ENCODE measurements at regions not wholly inside any gene's neighbourhood (a gene's known extent, or its start where the extent isn't known, plus 50 kb on each side); places are given as distances from the start of the nearest gene placed in this dataset.

GRCh38 chr7:85708221-85708620 is 521.4 kb upstream of the SEMA3D start:
- Histone ChIP-seq H3K36me3 (no peaks in the 10 kb centered on the region), H3K27me3 (no peaks in the 10 kb centered on the region), H3K4me3 (no peak overlapping the region), H3K27ac (no peak overlapping the region), H3K4me1 (no peaks in the 10 kb centered on the region), H3K9me3 (no peaks in the 10 kb centered on the region)
- intact Hi-C loops (cut with DNase I; ENCODE audit: low total_unique reads) (no loop called here), in situ Hi-C loops (cut with MboI; ENCODE audit: low pct_ligation_motif_present in 1 of 4, low pct_unique_long_range_greater_than_20kb in 1 of 4, low sequenced_read_pairs in 3 of 4) (no loop called here)
- DNase-seq = no peak
- 80 to 82% methylated on average over 1 of the region's 1 CpG for WGBS, 2 donors (ENCODE audit: low coverage in 1 of 2)
- TF ChIP-seq POLR2A (IDR thresholded peaks at IDR 0.05) = no peak
- TF ChIP-seq EP300 (IDR thresholded peaks at IDR 0.05; ENCODE audit: low read depth) = no peak
- TF ChIP-seq, protein P1, sequence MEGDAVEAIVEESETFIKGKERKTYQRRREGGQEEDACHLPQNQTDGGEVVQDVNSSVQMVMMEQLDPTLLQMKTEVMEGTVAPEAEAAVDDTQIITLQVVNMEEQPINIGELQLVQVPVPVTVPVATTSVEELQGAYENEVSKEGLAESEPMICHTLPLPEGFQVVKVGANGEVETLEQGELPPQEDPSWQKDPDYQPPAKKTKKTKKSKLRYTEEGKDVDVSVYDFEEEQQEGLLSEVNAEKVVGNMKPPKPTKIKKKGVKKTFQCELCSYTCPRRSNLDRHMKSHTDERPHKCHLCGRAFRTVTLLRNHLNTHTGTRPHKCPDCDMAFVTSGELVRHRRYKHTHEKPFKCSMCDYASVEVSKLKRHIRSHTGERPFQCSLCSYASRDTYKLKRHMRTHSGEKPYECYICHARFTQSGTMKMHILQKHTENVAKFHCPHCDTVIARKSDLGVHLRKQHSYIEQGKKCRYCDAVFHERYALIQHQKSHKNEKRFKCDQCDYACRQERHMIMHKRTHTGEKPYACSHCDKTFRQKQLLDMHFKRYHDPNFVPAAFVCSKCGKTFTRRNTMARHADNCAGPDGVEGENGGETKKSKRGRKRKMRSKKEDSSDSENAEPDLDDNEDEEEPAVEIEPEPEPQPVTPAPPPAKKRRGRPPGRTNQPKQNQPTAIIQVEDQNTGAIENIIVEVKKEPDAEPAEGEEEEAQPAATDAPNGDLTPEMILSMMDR (IDR thresholded peaks at IDR 0.05) = no peak

GRCh38 chr7:85705076-85705475 is 518.2 kb upstream of the SEMA3D start:
- intact Hi-C loops (cut with DNase I; ENCODE audit: low total_unique reads) (no loop called here), in situ Hi-C loops (cut with MboI; ENCODE audit: low pct_ligation_motif_present in 1 of 4, low pct_unique_long_range_greater_than_20kb in 1 of 4, low sequenced_read_pairs in 3 of 4) (no loop called here)
- no peak overlapping the region for H3K4me3 ChIP-seq
- H3K27me3 ChIP-seq = no peaks in the 10 kb centered on the region
- H3K36me3 ChIP-seq = no peaks in the 10 kb centered on the region
- 78 to 95% methylated on average over 2 of the region's 2 CpGs for WGBS, 2 donors (ENCODE audit: low coverage in 1 of 2)
- no peaks in the 10 kb centered on the region for H3K4me1 ChIP-seq
- DNase-seq = no peak
- no peaks in the 10 kb centered on the region for H3K9me3 ChIP-seq
- no peak overlapping the region for H3K27ac ChIP-seq
- no peak for TF ChIP-seq EP300 (IDR thresholded peaks at IDR 0.05; ENCODE audit: low read depth)

DNA sequence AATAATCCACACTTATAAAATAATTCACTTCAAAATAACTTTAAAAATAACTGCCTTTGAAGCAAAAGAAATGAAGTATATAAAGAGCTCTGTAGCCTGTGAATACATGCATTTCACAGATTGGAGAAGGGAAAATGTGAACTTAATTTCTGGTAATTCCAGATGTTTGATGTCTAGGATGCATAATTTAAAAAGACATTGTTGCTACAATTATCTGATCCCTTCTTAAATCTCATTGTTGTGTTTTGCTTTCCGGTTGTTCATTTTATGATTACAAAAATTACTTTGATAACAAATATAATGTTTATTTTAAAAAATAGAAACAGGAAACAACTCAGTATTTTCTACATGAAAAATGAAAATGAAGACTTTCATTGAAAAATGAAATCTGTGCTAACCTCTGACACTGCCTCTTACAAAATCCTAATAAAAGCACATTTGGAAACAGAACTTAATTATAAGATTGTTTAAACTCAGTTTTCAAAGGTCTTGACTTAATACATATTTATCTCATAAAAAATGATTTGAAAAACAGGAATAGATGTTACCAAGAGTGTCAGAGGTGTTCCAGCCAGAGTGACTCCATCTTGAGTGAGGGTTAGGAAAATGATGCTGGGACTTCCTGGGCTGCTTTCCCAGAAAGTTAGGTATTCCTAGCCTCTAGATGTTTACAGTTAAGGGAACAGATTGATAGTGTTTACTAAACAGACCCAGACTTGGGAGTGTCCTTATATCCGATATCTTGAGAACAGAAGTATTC is 516.6 kb upstream of the SEMA3D start:
- Histone ChIP-seq H3K9me3 (no peaks in the 10 kb centered on the region), H3K36me3 (no peaks in the 10 kb centered on the region), H3K27me3 (no peaks in the 10 kb centered on the region), H3K4me1 (no peaks in the 10 kb centered on the region), H3K27ac (no peak overlapping the region), H3K4me3 (no peak overlapping the region)
- WGBS, 2 donors (ENCODE audit: low coverage in 1 of 2) = 60 to 79% methylated on average over 2 of the region's 2 CpGs
- in situ Hi-C loops (cut with MboI; ENCODE audit: low pct_ligation_motif_present in 1 of 4, low pct_unique_long_range_greater_than_20kb in 1 of 4, low sequenced_read_pairs in 3 of 4) (no loop called here), intact Hi-C loops (cut with DNase I; ENCODE audit: low total_unique reads) (no loop called here)
- no peak for DNase-seq
- TF ChIP-seq, protein P1 (IDR thresholded peaks at IDR 0.05) = no peak
- TF ChIP-seq POLR2AphosphoS5 (IDR thresholded peaks at IDR 0.05) (no peak), EP300 (IDR thresholded peaks at IDR 0.05; ENCODE audit: low read depth) (no peak), POLR2A (IDR thresholded peaks at IDR 0.05) (no peak)

- no peaks in the 10 kb centered on the region for H3K27me3 ChIP-seq
- DNase-seq = no peak
- H3K27ac ChIP-seq = no peak overlapping the region
- H3K36me3 ChIP-seq = no peaks in the 10 kb centered on the region
- TF ChIP-seq POLR2AphosphoS5 (IDR thresholded peaks at IDR 0.05) (no peak), EP300 (IDR thresholded peaks at IDR 0.05; ENCODE audit: low read depth) (no peak), POLR2A (IDR thresholded peaks at IDR 0.05) (no peak)
- TF ChIP-seq, protein P1 (IDR thresholded peaks at IDR 0.05) = no peak
- H3K9me3 ChIP-seq = no peaks in the 10 kb centered on the region
- intact Hi-C loops (cut with DNase I; ENCODE audit: low total_unique reads) (no loop called here), in situ Hi-C loops (cut with MboI; ENCODE audit: low pct_ligation_motif_present in 1 of 4, low pct_unique_long_range_greater_than_20kb in 1 of 4, low sequenced_read_pairs in 3 of 4) (no loop called here)
- H3K4me3 ChIP-seq = no peak overlapping the region
- H3K4me1 ChIP-seq = no peaks in the 10 kb centered on the region
Observed at GRCh38 chr7:85702348-85702747, 515.5 kb upstream of the SEMA3D start.

DNA sequence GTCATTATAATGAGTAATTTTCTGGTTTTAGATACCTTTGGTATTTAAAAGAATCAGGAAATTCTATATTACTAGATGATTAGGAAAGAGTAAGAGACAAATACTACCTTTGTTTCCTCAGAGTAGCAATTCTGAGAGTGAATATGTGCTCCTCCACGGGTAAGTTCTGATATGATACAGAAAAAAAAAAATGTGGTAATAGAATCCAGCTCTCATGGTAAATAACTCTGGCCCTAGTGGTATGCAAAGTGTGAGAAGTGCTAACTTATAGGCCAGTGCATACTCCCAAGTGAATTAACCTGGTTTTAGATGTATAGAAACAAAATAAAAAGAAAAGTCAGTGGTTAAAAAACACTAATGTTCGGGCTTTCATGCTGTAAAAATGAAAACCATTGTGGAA is 512.6 kb upstream of the SEMA3D start:
- TF ChIP-seq EP300 (IDR thresholded peaks at IDR 0.05; ENCODE audit: low read depth) = no peak
- TF ChIP-seq POLR2AphosphoS5 (IDR thresholded peaks at IDR 0.05) = no peak
- no peak for TF ChIP-seq POLR2A (IDR thresholded peaks at IDR 0.05)
- TF ChIP-seq, protein P1 (IDR thresholded peaks at IDR 0.05) = no peak
- Histone ChIP-seq H3K4me3 (no peak overlapping the region), H3K27me3 (no peaks in the 10 kb centered on the region), H3K27ac (no peak overlapping the region), H3K9me3 (no peaks in the 10 kb centered on the region), H3K36me3 (no peaks in the 10 kb centered on the region), H3K4me1 (no peaks in the 10 kb centered on the region)
- in situ Hi-C loops (cut with MboI; ENCODE audit: low pct_ligation_motif_present in 1 of 4, low pct_unique_long_range_greater_than_20kb in 1 of 4, low sequenced_read_pairs in 3 of 4) = no loop called here
- no peak for DNase-seq
- 72 to 85% methylated on average over 2 of the region's 2 CpGs for WGBS, 2 donors (ENCODE audit: low coverage in 1 of 2)
- intact Hi-C loops (cut with DNase I; ENCODE audit: low total_unique reads) = no loop called here
